IMR-90 (cell line): ENCODE measurements at regions not wholly inside any gene's neighbourhood (a gene's known extent, or its start where the extent isn't known, plus 50 kb on each side); places are given as distances from the start of the nearest gene placed in this dataset.

Source experiments
- ATAC-seq: fragments of 200-7000 bp; cut with Tn5 transposase; 2 replicates; pipeline ENCODE4 v1.9.1; 2020; ENCODE audit warnings: low read depth, mild to moderate bottlenecking, moderate library complexity
- BruUV-seq: library from RNA; stranded (reverse); fragments of 400-500 nt; replicated peaks from 2 replicates; lab custom pipeline; 2021; lab: Mats Ljungman, UMichigan
- CTCF ChIA-PET: fragments of 300-600 bp; formaldehyde crosslinking; extraction: SDS; loops from one replicate; lab custom pipeline; 2021; ENCODE audit warnings: antibody characterized with exemption; lab: Yijun Ruan, JAX
- POLR2A ChIA-PET: fragments of 300-600 bp; sonication (Branson Sonifier 250); formaldehyde crosslinking; loops from one replicate; lab custom pipeline; 2022; ENCODE audit warnings: antibody characterized with exemption; ENCODE audit not compliant: unreplicated experiment; lab: Charles Lee
- DNase-seq: peaks from one replicate; pipeline ENCODE4 v3.0.0; 2013
- H2AFZ ChIP-seq: replicated peaks from 2 replicates; pipeline ENCODE3; 2013; ENCODE audit warnings: low read length, mild to moderate bottlenecking; ENCODE audit not compliant: poor library complexity
- H2AK5ac ChIP-seq: 2 replicates; pipeline ENCODE4 v1.6.1; 2013; ENCODE audit warnings: low read depth, low read length, inconsistent platforms
- H2AK9ac ChIP-seq: replicated peaks from 2 replicates; pipeline ENCODE3; 2013; ENCODE audit warnings: mild to moderate bottlenecking, low read depth, low read length, moderate library complexity; ENCODE audit not compliant: poor library complexity
- H2BK120ac ChIP-seq: 2 replicates; pipeline ENCODE4 v1.6.1; 2013; ENCODE audit warnings: low read depth, low read length, inconsistent platforms
- H2BK15ac ChIP-seq: 3 replicates; pipeline ENCODE4 v1.6.1; 2013; ENCODE audit warnings: low read depth, low read length, inconsistent platforms
- H2BK20ac ChIP-seq: 2 replicates; pipeline ENCODE4 v1.6.1; 2013; ENCODE audit warnings: low read depth, mild to moderate bottlenecking, inconsistent platforms, low read length, moderate library complexity
- H2BK5ac ChIP-seq: 2 replicates; pipeline ENCODE4 v1.6.1; 2013; ENCODE audit warnings: mild to moderate bottlenecking, low read depth, low read length, inconsistent platforms; ENCODE audit not compliant: poor library complexity, severe bottlenecking
- H3K14ac ChIP-seq: replicated peaks from 2 replicates; pipeline ENCODE4 v1.6.1; 2013; ENCODE audit warnings: low read depth, low read length, inconsistent platforms
- H3K18ac ChIP-seq: 2 replicates; pipeline ENCODE4 v1.6.1; 2013; ENCODE audit warnings: low read depth, low read length, control low read depth
- H3K23ac ChIP-seq: 2 replicates; pipeline ENCODE4 v1.6.1; 2013; ENCODE audit warnings: low read depth, low read length, inconsistent platforms
- H3K27ac ChIP-seq: 2 replicates; pipeline ENCODE4 v1.5.1; 2013; ENCODE audit warnings: mild to moderate bottlenecking, control low read depth, low read length; ENCODE audit not compliant: insufficient read depth
- H3K27me3 ChIP-seq: 2 replicates; pipeline ENCODE4 v1.6.1; 2013; ENCODE audit warnings: low read length; ENCODE audit not compliant: control insufficient read depth, insufficient read depth
- H3K36me3 ChIP-seq: 2 replicates; pipeline ENCODE4 v1.6.1; 2013; ENCODE audit warnings: low read length, mixed read lengths; ENCODE audit not compliant: control insufficient read depth, insufficient read depth
- H3K4ac ChIP-seq: 2 replicates; pipeline ENCODE4 v1.6.1; 2013; ENCODE audit warnings: low read depth, low read length, inconsistent platforms
- H3K4me1 ChIP-seq: 2 replicates; pipeline ENCODE4 v1.6.1; 2013; ENCODE audit warnings: low read length, mixed read lengths; ENCODE audit not compliant: control insufficient read depth, insufficient read depth
- H3K4me2 ChIP-seq: 2 replicates; pipeline ENCODE4 v1.6.1; 2013; ENCODE audit warnings: low read depth, mild to moderate bottlenecking, control low read depth, low read length, moderate library complexity
- H3K4me3 ChIP-seq: 2 replicates; pipeline ENCODE4 v1.5.1; 2013; ENCODE audit warnings: low read depth, mild to moderate bottlenecking, control low read depth, low read length, moderate library complexity; ENCODE audit not compliant: insufficient read depth
- H3K56ac ChIP-seq: 2 replicates; pipeline ENCODE4 v1.6.1; 2013; ENCODE audit warnings: low read length, inconsistent platforms; ENCODE audit not compliant: insufficient read depth; ENCODE audit errors: extremely low read depth
- H3K79me1 ChIP-seq, 2 experiments: 2 replicates each; pipeline ENCODE4 v1.6.1; 2013; ENCODE audit warnings: low read length in 2 of 2, inconsistent platforms in 1 of 2, low read depth in 1 of 2
- H3K9ac ChIP-seq: 2 replicates; pipeline ENCODE4 v1.6.1; 2013; ENCODE audit warnings: low read depth, low read length, control low read depth
- H3K9me1 ChIP-seq: 2 replicates; pipeline ENCODE4 v1.6.1; 2013; ENCODE audit warnings: low read length, inconsistent platforms; ENCODE audit not compliant: insufficient read depth
- H3K9me3 ChIP-seq: 2 replicates; pipeline ENCODE4 v1.6.1; 2013; ENCODE audit warnings: low read length; ENCODE audit not compliant: control insufficient read depth, insufficient read depth
- H4K20me1 ChIP-seq: 2 replicates; pipeline ENCODE4 v1.6.1; 2013; ENCODE audit warnings: low read length, inconsistent platforms; ENCODE audit not compliant: insufficient read depth
- H4K5ac ChIP-seq: 2 replicates; pipeline ENCODE4 v1.6.1; 2013; ENCODE audit warnings: mild to moderate bottlenecking, low read depth, low read length, control low read depth
- H4K8ac ChIP-seq, 2 experiments: 2 replicates each; pipeline ENCODE4 v1.6.1; 2013; ENCODE audit warnings: low read depth in 2 of 2, low read length in 2 of 2, control low read depth in 1 of 2, inconsistent platforms in 1 of 2
- H4K91ac ChIP-seq: 2 replicates; pipeline ENCODE4 v1.6.1; 2013; ENCODE audit warnings: low read depth, low read length, inconsistent platforms; ENCODE audit not compliant: insufficient read depth
- BHLHE40 ChIP-seq: fragments of 150-350 bp; IDR thresholded peaks from 2 replicates; pipeline ENCODE4 v1.6.1; 2016; ENCODE audit warnings: mild to moderate bottlenecking, low read depth, low read length
- CEBPB ChIP-seq: IDR thresholded peaks from 2 replicates; pipeline ENCODE4 v1.6.1; 2012; ENCODE audit warnings: low read depth, low read length, improper control_type of control experiment
- CHD1 ChIP-seq: IDR thresholded peaks from 2 replicates; pipeline ENCODE4 v1.6.1; 2012; ENCODE audit warnings: low read depth, low read length, improper control_type of control experiment
- FOS ChIP-seq: fragments of 150-350 bp; IDR thresholded peaks from 2 replicates; pipeline ENCODE4 v1.6.1; 2016; ENCODE audit warnings: low read depth, low read length
- MAFK ChIP-seq: IDR thresholded peaks from 2 replicates; pipeline ENCODE4 v1.6.1; 2012; ENCODE audit warnings: low read depth, low read length, improper control_type of control experiment
- MAZ ChIP-seq: IDR thresholded peaks from 2 replicates; pipeline ENCODE4 v1.6.1; 2012; ENCODE audit warnings: low read depth, mild to moderate bottlenecking, low read length, improper control_type of control experiment, moderate library complexity, borderline replicate concordance
- MXI1 ChIP-seq: IDR thresholded peaks from 2 replicates; pipeline ENCODE4 v1.6.1; 2012; ENCODE audit warnings: low read depth, mild to moderate bottlenecking, low read length, moderate library complexity, borderline replicate concordance
- NFE2L2 ChIP-seq: fragments of 150-350 bp; IDR thresholded peaks from 2 replicates; pipeline ENCODE4 v1.6.1; 2016; ENCODE audit warnings: low read depth, mild to moderate bottlenecking, low read length
- POLR2A ChIP-seq: IDR thresholded peaks from 2 replicates; pipeline ENCODE4 v1.6.1; 2012; ENCODE audit warnings: mild to moderate bottlenecking, low read depth, low read length
- RAD21 ChIP-seq: IDR thresholded peaks from 2 replicates; pipeline ENCODE4 v1.6.1; 2012; ENCODE audit warnings: low read length, improper control_type of control experiment
- RCOR1 ChIP-seq: IDR thresholded peaks from 2 replicates; pipeline ENCODE4 v1.6.1; 2012; ENCODE audit warnings: mild to moderate bottlenecking, low read length, improper control_type of control experiment; ENCODE audit not compliant: insufficient replicate concordance
- RFX5 ChIP-seq: IDR thresholded peaks from 2 replicates; pipeline ENCODE4 v1.8.0; 2012; ENCODE audit warnings: low read depth, mild to moderate bottlenecking, low read length, moderate library complexity
- SMC3 ChIP-seq: fragments of 150-350 bp; IDR thresholded peaks from 2 replicates; pipeline ENCODE4 v1.6.1; 2016; ENCODE audit warnings: low read depth, mild to moderate bottlenecking, antibody characterized with exemption, low read length, moderate library complexity
- WGBS, 2 experiments: methylation state at CpG; one replicate each; pipeline versions ENCODE4 v1.1.5 to v1.1.7; 2013; ENCODE audit warnings: missing lambda C conversion rate in 2 of 2; ENCODE audit not compliant: insufficient read length in 1 of 2; ENCODE audit errors: extremely low coverage in 2 of 2; 5-methylcytosine and 5-hydroxymethylcytosine counted together
- dilution Hi-C: fragments of 300-500 bp; cut with HindIII; formaldehyde crosslinking; loops from one replicate; pipeline ENCODE4 v1.14.3; 2018; ENCODE audit warnings: low sequenced_read_pairs; ENCODE audit not compliant: unreplicated experiment
- in situ Hi-C: fragments of 300-500 bp; cut with MboI; formaldehyde crosslinking; loops from 3 replicates; pipeline ENCODE4 v1.14.3; 2019; ENCODE audit warnings: low sequenced_read_pairs, inconsistent platforms, mixed read lengths
- intact Hi-C: fragments of 100-400 bp; cut with micrococcal nuclease; formaldehyde crosslinking; loops from 2 replicates; pipeline ENCODE4 v1.10.0; 2022
- TF ChIP-seq, protein P1 (sequence below): fragments of 150-350 bp; IDR thresholded peaks from 2 replicates; pipeline ENCODE4 v1.6.1; 2016; ENCODE audit warnings: low read depth, mild to moderate bottlenecking, low read length, moderate library complexity, borderline replicate concordance
- TF ChIP-seq, protein P2 (sequence below): conservative IDR thresholded peaks from 2 replicates; pipeline ENCODE4 v1.5.1; 2012; ENCODE audit warnings: mild to moderate bottlenecking, low read depth, low read length, improper control_type of control experiment
- TF ChIP-seq, protein P3 (sequence below): fragments of 150-350 bp; IDR thresholded peaks from 2 replicates; pipeline ENCODE4 v1.6.1; 2017; ENCODE audit warnings: mild to moderate bottlenecking, antibody characterized with exemption, low read length, low read depth

DNA sequence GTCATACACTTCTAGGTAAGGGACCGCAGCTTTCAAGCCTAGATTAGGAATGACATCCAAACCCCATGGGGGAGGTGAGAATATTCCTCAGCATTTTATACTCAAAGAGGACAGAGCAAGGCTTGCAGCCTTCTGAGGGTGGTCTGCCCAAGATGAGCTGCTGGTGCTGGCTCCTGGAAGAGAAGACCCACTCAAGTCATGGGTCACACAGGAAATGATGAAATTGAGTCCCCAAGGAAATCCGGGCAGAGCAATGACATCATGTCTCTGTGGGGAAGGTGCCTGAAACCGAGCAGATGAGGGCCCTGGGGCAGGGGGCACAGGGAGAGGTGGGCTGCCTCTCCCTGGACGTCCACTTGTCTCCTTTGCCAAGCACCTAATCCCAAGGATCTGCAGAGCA lies 468.7 kb downstream of the TSHZ3 start:
- Histone ChIP-seq H3K4me2 (no peak overlapping the region), H3K18ac (no peak overlapping the region), H2AFZ (no peak overlapping the region), H3K14ac (no peak overlapping the region), H3K36me3 (no peaks in the 10 kb centered on the region), H3K23ac (no peak overlapping the region), H3K4ac (no peak overlapping the region), H2BK5ac (no peak overlapping the region), H3K9me3 (no peaks in the 10 kb centered on the region), H3K79me1 (no peaks in the 10 kb centered on the region), H2AK5ac (no peak overlapping the region), H2BK15ac (no peak overlapping the region), H4K5ac (no peak overlapping the region), H3K27me3 (no peaks in the 10 kb centered on the region), H3K9me1 (no peaks in the 10 kb centered on the region), H4K8ac (no peak overlapping the region), H2BK20ac (no peak overlapping the region), H3K4me3 (no peak overlapping the region), H3K4me1 (no peaks in the 10 kb centered on the region), H4K20me1 (no peaks in the 10 kb centered on the region), H4K91ac (no peak overlapping the region), H3K9ac (no peak overlapping the region), H3K27ac (no peak overlapping the region), H3K56ac (no peak overlapping the region), H2AK9ac (no peak overlapping the region), H2BK120ac (no peak overlapping the region)
- no CpG with 5 or more reads among the region's 4 CpGs for WGBS, 2 experiments
- no TSS peak for BruUV-seq
- dilution Hi-C loops, result no loop called here
- ChIA-PET POLR2A (no interaction called here), CTCF (no interaction called here)
- DNase-seq, result no peak
- TF ChIP-seq RCOR1 (no peak), RFX5 (no peak), POLR2A (no peak), BHLHE40 (no peak), FOS (no peak), CHD1 (no peak), MAZ (no peak), MAFK (no peak), RAD21 (no peak), NFE2L2 (no peak), SMC3 (no peak), MXI1 (no peak), CEBPB (no peak)
- TF ChIP-seq, protein P1, sequence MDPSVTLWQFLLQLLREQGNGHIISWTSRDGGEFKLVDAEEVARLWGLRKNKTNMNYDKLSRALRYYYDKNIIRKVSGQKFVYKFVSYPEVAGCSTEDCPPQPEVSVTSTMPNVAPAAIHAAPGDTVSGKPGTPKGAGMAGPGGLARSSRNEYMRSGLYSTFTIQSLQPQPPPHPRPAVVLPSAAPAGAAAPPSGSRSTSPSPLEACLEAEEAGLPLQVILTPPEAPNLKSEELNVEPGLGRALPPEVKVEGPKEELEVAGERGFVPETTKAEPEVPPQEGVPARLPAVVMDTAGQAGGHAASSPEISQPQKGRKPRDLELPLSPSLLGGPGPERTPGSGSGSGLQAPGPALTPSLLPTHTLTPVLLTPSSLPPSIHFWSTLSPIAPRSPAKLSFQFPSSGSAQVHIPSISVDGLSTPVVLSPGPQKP, result no peak
- TF ChIP-seq, protein P2, sequence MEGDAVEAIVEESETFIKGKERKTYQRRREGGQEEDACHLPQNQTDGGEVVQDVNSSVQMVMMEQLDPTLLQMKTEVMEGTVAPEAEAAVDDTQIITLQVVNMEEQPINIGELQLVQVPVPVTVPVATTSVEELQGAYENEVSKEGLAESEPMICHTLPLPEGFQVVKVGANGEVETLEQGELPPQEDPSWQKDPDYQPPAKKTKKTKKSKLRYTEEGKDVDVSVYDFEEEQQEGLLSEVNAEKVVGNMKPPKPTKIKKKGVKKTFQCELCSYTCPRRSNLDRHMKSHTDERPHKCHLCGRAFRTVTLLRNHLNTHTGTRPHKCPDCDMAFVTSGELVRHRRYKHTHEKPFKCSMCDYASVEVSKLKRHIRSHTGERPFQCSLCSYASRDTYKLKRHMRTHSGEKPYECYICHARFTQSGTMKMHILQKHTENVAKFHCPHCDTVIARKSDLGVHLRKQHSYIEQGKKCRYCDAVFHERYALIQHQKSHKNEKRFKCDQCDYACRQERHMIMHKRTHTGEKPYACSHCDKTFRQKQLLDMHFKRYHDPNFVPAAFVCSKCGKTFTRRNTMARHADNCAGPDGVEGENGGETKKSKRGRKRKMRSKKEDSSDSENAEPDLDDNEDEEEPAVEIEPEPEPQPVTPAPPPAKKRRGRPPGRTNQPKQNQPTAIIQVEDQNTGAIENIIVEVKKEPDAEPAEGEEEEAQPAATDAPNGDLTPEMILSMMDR, result no peak
- TF ChIP-seq, protein P3, sequence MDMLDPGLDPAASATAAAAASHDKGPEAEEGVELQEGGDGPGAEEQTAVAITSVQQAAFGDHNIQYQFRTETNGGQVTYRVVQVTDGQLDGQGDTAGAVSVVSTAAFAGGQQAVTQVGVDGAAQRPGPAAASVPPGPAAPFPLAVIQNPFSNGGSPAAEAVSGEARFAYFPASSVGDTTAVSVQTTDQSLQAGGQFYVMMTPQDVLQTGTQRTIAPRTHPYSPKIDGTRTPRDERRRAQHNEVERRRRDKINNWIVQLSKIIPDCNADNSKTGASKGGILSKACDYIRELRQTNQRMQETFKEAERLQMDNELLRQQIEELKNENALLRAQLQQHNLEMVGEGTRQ, result no peak
- in situ Hi-C loops, result no loop called here
- ATAC-seq, result no peak
- intact Hi-C loops, result no loop called here
